ENCODE measurements at regions not wholly inside any gene's neighbourhood (a gene's known extent, or its start where the extent isn't known, plus 50 kb on each side); places are given as distances from the start of the nearest gene placed in this dataset.

- no peaks in the 10 kb centered on the region for H3K27me3 ChIP-seq (replicated peaks; ENCODE audit: control insufficient read depth, insufficient read depth, low read length)
- no peaks in the 10 kb centered on the region for H3K36me3 ChIP-seq (ENCODE audit: control insufficient read depth, insufficient read depth, low read length)
- TF ChIP-seq CTCF (IDR thresholded peaks at IDR 0.05; ENCODE audit: insufficient read depth, low read length, poor library complexity, severe bottlenecking), result no peak
- no peak overlapping the region for H3K4me3 ChIP-seq (replicated peaks; ENCODE audit: low read depth, low read length)
- no peak for DNase-seq (ENCODE audit: extremely low read depth, insufficient read length)
These were observed 224.1 kb upstream of the DAB2 start for GRCh38 chr5:39648848-39649227.

GRCh38 chr5:39648085-39648847, 223.5 kb upstream of the DAB2 start:
- H3K4me3 ChIP-seq (replicated peaks; ENCODE audit: low read depth, low read length), result no peak overlapping the region
- H3K36me3 ChIP-seq (ENCODE audit: control insufficient read depth, insufficient read depth, low read length), result no peaks in the 10 kb centered on the region
- no peaks in the 10 kb centered on the region for H3K27me3 ChIP-seq (replicated peaks; ENCODE audit: control insufficient read depth, insufficient read depth, low read length)
- TF ChIP-seq CTCF (IDR thresholded peaks at IDR 0.05; ENCODE audit: insufficient read depth, low read length, poor library complexity, severe bottlenecking), result no peak
- no peak for DNase-seq (ENCODE audit: extremely low read depth, insufficient read length)

GRCh38 chr5:39640552-39640951, 215.8 kb upstream of the DAB2 start:
- H3K27me3 ChIP-seq (replicated peaks; ENCODE audit: control insufficient read depth, insufficient read depth, low read length), result no peaks in the 10 kb centered on the region
- no peak for TF ChIP-seq CTCF (IDR thresholded peaks at IDR 0.05; ENCODE audit: insufficient read depth, low read length, poor library complexity, severe bottlenecking)
- no peak overlapping the region for H3K4me3 ChIP-seq (replicated peaks; ENCODE audit: low read depth, low read length)
- H3K36me3 ChIP-seq (ENCODE audit: control insufficient read depth, insufficient read depth, low read length), result no peaks in the 10 kb centered on the region
- DNase-seq (ENCODE audit: extremely low read depth, insufficient read length), result no peak

GRCh38 chr5:39639618-39640089, 214.9 kb upstream of the DAB2 start:
- TF ChIP-seq CTCF (IDR thresholded peaks at IDR 0.05; ENCODE audit: insufficient read depth, low read length, poor library complexity, severe bottlenecking), result no peak
- DNase-seq (ENCODE audit: extremely low read depth, insufficient read length), result no peak
- H3K36me3 ChIP-seq (ENCODE audit: control insufficient read depth, insufficient read depth, low read length), result no peaks in the 10 kb centered on the region
- no peaks in the 10 kb centered on the region for H3K27me3 ChIP-seq (replicated peaks; ENCODE audit: control insufficient read depth, insufficient read depth, low read length)
- H3K4me3 ChIP-seq (replicated peaks; ENCODE audit: low read depth, low read length), result no peak overlapping the region

GRCh38 chr5:39638813-39639212, 214.0 kb upstream of the DAB2 start:
- no peaks in the 10 kb centered on the region for H3K27me3 ChIP-seq (replicated peaks; ENCODE audit: control insufficient read depth, insufficient read depth, low read length)
- no peaks in the 10 kb centered on the region for H3K36me3 ChIP-seq (ENCODE audit: control insufficient read depth, insufficient read depth, low read length)
- no peak for DNase-seq (ENCODE audit: extremely low read depth, insufficient read length)
- no peak overlapping the region for H3K4me3 ChIP-seq (replicated peaks; ENCODE audit: low read depth, low read length)
- TF ChIP-seq CTCF (IDR thresholded peaks at IDR 0.05; ENCODE audit: insufficient read depth, low read length, poor library complexity, severe bottlenecking), result no peak
